ENCODE measurements at regions not wholly inside any gene's neighbourhood (a gene's known extent, or its start where the extent isn't known, plus 50 kb on each side); places are given as distances from the start of the nearest gene placed in this dataset.

GRCh38 chr7:41002741-41003610 is 699.9 kb downstream of the INHBA start:
- H3K36me3 ChIP-seq = no peaks in the 10 kb centered on the region

DNA sequence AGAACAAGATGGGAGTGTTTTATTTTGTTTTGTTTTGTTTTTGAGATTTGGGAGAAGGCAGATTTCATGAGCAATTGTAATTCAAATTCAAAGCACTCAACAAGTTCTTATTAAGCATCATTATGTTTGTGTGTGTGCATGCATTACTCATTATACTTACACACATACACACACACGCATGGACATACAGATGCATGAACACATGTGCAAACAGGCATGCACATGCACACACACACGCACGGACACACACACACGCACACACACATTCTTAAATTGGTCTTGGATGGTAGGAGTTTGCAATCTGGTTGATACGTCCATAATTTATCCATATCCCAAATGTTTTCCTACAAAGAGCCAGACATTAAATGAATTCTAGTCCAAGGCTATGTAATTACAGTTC is 702.8 kb downstream of the INHBA start:
- Histone ChIP-seq H3K27me3 (no peaks in the 10 kb centered on the region), H3K27ac (no peak overlapping the region), H3K9me3 (no peaks in the 10 kb centered on the region), H3K4me1 (no peaks in the 10 kb centered on the region), H3K36me3 (no peaks in the 10 kb centered on the region), H3K4me3 (no peak overlapping the region)
- intact Hi-C loops (cut with DNase I; ENCODE audit: low total_unique reads) = no loop called here
- TF ChIP-seq, protein P1, sequence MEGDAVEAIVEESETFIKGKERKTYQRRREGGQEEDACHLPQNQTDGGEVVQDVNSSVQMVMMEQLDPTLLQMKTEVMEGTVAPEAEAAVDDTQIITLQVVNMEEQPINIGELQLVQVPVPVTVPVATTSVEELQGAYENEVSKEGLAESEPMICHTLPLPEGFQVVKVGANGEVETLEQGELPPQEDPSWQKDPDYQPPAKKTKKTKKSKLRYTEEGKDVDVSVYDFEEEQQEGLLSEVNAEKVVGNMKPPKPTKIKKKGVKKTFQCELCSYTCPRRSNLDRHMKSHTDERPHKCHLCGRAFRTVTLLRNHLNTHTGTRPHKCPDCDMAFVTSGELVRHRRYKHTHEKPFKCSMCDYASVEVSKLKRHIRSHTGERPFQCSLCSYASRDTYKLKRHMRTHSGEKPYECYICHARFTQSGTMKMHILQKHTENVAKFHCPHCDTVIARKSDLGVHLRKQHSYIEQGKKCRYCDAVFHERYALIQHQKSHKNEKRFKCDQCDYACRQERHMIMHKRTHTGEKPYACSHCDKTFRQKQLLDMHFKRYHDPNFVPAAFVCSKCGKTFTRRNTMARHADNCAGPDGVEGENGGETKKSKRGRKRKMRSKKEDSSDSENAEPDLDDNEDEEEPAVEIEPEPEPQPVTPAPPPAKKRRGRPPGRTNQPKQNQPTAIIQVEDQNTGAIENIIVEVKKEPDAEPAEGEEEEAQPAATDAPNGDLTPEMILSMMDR (IDR thresholded peaks at IDR 0.05) = no peak
- no peak for TF ChIP-seq POLR2A (IDR thresholded peaks at IDR 0.05)
- no peak for DNase-seq

More at GRCh38 chr7:41002741-41003610, 699.9 kb downstream of the INHBA start:
- Histone ChIP-seq H3K27me3 (no peaks in the 10 kb centered on the region), H3K27ac (no peak overlapping the region), H3K4me3 (no peak overlapping the region), H3K9me3 (no peaks in the 10 kb centered on the region), H3K4me1 (no peaks in the 10 kb centered on the region)
- intact Hi-C loops (cut with DNase I; ENCODE audit: low total_unique reads) = no loop called here
- no peak for TF ChIP-seq POLR2A (IDR thresholded peaks at IDR 0.05)
- TF ChIP-seq, protein P1 (IDR thresholded peaks at IDR 0.05) = peak in 3 of 4 experiments; percentile 4 to 33 (median 33)
- DNase-seq = no peak

GRCh38 chr7:40996233-40996677 is 706.6 kb downstream of the INHBA start:
- H3K27ac ChIP-seq = no peak overlapping the region

DNA sequence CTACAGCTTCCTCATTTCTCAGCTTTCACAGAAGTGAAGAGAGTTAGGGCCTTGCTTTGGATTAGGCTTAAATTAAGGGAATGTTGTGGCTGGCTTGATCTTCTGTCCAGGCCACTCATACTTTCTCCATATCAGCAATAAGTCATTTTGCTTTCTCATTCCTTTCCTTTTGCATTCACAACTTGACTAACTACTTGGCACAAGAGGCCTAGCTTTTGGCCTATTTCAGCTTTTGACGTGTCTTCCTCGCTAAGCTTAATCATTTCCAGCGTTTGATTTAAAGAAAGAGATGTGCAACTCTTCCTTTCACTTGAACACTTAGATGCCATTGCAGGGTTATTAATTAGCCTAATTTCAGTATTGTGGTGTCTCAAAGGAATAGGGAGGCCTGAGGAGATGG is 712.0 kb downstream of the INHBA start:
- H3K36me3 ChIP-seq = no peaks in the 10 kb centered on the region
- intact Hi-C loops (cut with DNase I; ENCODE audit: low total_unique reads) = no loop called here
- H3K4me1 ChIP-seq = no peaks in the 10 kb centered on the region
- no peak overlapping the region for H3K4me3 ChIP-seq
- TF ChIP-seq, protein P1 (IDR thresholded peaks at IDR 0.05) = no peak
- no peak for TF ChIP-seq POLR2A (IDR thresholded peaks at IDR 0.05)
- no peaks in the 10 kb centered on the region for H3K9me3 ChIP-seq
- no peak for DNase-seq
- H3K27ac ChIP-seq = peak overlapping the region in 1 of 2 donors; percentile 49
- H3K27me3 ChIP-seq = no peaks in the 10 kb centered on the region

More at GRCh38 chr7:40996233-40996677, 706.6 kb downstream of the INHBA start:
- TF ChIP-seq POLR2A (IDR thresholded peaks at IDR 0.05) = no peak
- TF ChIP-seq, protein P1 (IDR thresholded peaks at IDR 0.05) = no peak
- no peaks in the 10 kb centered on the region for H3K36me3 ChIP-seq
- DNase-seq = no peak
- no peaks in the 10 kb centered on the region for H3K27me3 ChIP-seq
- H3K4me1 ChIP-seq = no peaks in the 10 kb centered on the region
- intact Hi-C loops (cut with DNase I; ENCODE audit: low total_unique reads) = no loop called here
- H3K4me3 ChIP-seq = no peak overlapping the region
- no peaks in the 10 kb centered on the region for H3K9me3 ChIP-seq

DNA sequence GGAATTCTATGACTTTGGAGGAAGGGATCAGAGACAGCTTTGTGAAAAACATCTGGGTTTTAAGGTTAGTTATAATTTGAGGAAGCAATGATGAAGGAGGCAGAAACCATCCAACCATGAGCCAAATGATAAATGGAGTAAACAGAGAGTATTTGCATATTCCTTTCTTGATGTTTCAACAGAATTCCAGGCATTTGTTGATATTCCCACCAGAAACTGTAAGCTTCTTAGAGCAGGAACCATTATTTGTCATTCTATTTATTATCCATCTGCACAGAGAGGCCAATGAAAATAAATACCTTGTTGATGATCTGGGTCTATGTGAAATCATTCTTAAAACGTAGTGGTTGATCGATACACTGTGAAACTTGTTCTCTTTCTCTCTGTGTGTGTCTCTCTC is 715.3 kb downstream of the INHBA start:
- no peak overlapping the region for H3K4me3 ChIP-seq
- no peak for TF ChIP-seq POLR2A (IDR thresholded peaks at IDR 0.05)
- TF ChIP-seq, protein P1 (IDR thresholded peaks at IDR 0.05) = no peak
- peak overlapping the region; percentile 72 to 77 for H3K27ac ChIP-seq
- peaks cover 3 to 5% of the 10 kb centered on the region in 2 donors for H3K4me1 ChIP-seq
- H3K27me3 ChIP-seq = no peaks in the 10 kb centered on the region
- no peaks in the 10 kb centered on the region for H3K9me3 ChIP-seq
- no peaks in the 10 kb centered on the region for H3K36me3 ChIP-seq
- DNase-seq = no peak
- intact Hi-C loops (cut with DNase I; ENCODE audit: low total_unique reads) = no loop called here
